Left lung (tissue), 4 donors: ENCODE measurements at regions not wholly inside any gene's neighbourhood (a gene's known extent, or its start where the extent isn't known, plus 50 kb on each side); places are given as distances from the start of the nearest gene placed in this dataset.

ENCODE experiments used
- ATAC-seq: fragments of 200-7000 bp; cut with Tn5 transposase; one replicate; pipeline ENCODE4 v1.9.1; 2020; ENCODE audit warnings: moderate library complexity
- DNase-seq, 4 donors: peaks; one replicate each; pipeline ENCODE4 v3.0.0-alpha.2; 2013 to 2020
- H3K27ac ChIP-seq, 2 donors: fragments of 200-600 bp; sonication (generic) in 1 of 2; one replicate each; pipeline versions ENCODE4 v1.5.0 to v1.8.0; 2020 to 2021
- H3K27me3 ChIP-seq, 2 donors: fragments of 200-600 bp; sonication (generic) in 1 of 2; one replicate each; pipeline versions ENCODE4 v1.5.0 to v1.8.0; 2020 to 2021
- H3K36me3 ChIP-seq, 2 donors: fragments of 200-600 bp; sonication (generic) in 1 of 2; one replicate each; pipeline versions ENCODE4 v1.5.0 to v1.8.0; 2020 to 2021
- H3K4me1 ChIP-seq, 2 donors: fragments of 200-600 bp; one replicate each; pipeline ENCODE4 v1.8.0; 2021
- H3K4me3 ChIP-seq, 2 donors: fragments of 200-600 bp; sonication (generic) in 1 of 2; one replicate each; pipeline versions ENCODE4 v1.5.0 to v1.8.0; 2020 to 2021; ENCODE audit warnings: mild to moderate bottlenecking in 1 of 2
- H3K9me3 ChIP-seq, 2 donors: fragments of 200-600 bp; sonication (generic) in 1 of 2; one replicate each; pipeline versions ENCODE4 v1.5.0 to v1.8.0; 2020 to 2021
- intact Hi-C, 2 donors: fragments of 100-400 bp; cut with DNase I; formaldehyde crosslinking; loops; one replicate each; pipeline versions ENCODE4 v1.11.2 to v1.14.2; 2022
- TF ChIP-seq, protein P1 (sequence below), 2 donors: fragments of 200-600 bp; sonication (generic) in 1 of 2; IDR thresholded peaks; one replicate each; pipeline versions ENCODE4 v1.5.0 to v1.8.0; 2021; ENCODE audit warnings: antibody characterized with exemption in 2 of 2
- donor health status: DM: no; HTN: yes; CAD: no.
- donor health status: DM: no; HTN: no; CAD: no.

GRCh38 chr3:124615896-124616543, 114.2 kb upstream of the UMPS start:
- TF ChIP-seq, protein P1, sequence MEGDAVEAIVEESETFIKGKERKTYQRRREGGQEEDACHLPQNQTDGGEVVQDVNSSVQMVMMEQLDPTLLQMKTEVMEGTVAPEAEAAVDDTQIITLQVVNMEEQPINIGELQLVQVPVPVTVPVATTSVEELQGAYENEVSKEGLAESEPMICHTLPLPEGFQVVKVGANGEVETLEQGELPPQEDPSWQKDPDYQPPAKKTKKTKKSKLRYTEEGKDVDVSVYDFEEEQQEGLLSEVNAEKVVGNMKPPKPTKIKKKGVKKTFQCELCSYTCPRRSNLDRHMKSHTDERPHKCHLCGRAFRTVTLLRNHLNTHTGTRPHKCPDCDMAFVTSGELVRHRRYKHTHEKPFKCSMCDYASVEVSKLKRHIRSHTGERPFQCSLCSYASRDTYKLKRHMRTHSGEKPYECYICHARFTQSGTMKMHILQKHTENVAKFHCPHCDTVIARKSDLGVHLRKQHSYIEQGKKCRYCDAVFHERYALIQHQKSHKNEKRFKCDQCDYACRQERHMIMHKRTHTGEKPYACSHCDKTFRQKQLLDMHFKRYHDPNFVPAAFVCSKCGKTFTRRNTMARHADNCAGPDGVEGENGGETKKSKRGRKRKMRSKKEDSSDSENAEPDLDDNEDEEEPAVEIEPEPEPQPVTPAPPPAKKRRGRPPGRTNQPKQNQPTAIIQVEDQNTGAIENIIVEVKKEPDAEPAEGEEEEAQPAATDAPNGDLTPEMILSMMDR (IDR thresholded peaks at IDR 0.05): no peak
- H3K4me1 ChIP-seq: peaks cover 3 to 13% of the 10 kb centered on the region in 2 donors
- H3K36me3 ChIP-seq: no peaks in the 10 kb centered on the region
- H3K9me3 ChIP-seq: no peaks in the 10 kb centered on the region
- H3K27me3 ChIP-seq: no peaks in the 10 kb centered on the region
- DNase-seq: no peak
- intact Hi-C loops: no loop called here
- ATAC-seq: peak; percentile 47
- no peak overlapping the region for H3K27ac ChIP-seq
- H3K4me3 ChIP-seq: no peak overlapping the region

DNA sequence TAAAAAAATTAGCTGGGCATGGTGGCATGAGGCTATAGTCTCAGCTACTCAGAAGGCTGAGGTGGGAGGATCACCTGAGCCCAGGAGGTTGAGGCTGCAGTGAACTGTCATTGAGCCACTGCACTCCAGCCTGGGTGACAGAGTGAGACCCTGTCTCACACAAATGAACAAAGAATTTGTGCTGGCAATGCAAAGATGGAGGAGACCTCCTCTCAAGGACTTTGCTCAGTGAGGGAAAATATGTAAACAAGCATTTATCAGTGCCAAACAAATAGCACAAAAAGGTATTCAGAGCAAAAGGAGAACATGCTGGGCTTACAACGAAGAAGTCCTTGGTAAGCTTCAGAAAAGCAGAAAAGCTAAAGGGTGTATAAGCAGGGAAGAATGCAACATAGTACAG, 113.1 kb upstream of the UMPS start:
- H3K4me3 ChIP-seq: no peak overlapping the region
- H3K36me3 ChIP-seq: no peaks in the 10 kb centered on the region
- TF ChIP-seq, protein P1 (IDR thresholded peaks at IDR 0.05): no peak
- intact Hi-C loops: no loop called here
- H3K27ac ChIP-seq: no peak overlapping the region
- ATAC-seq (no peak), DNase-seq (no peak)
- H3K4me1 ChIP-seq: peaks cover 3 to 15% of the 10 kb centered on the region in 2 donors
- no peaks in the 10 kb centered on the region for H3K9me3 ChIP-seq
- H3K27me3 ChIP-seq: no peaks in the 10 kb centered on the region

DNA sequence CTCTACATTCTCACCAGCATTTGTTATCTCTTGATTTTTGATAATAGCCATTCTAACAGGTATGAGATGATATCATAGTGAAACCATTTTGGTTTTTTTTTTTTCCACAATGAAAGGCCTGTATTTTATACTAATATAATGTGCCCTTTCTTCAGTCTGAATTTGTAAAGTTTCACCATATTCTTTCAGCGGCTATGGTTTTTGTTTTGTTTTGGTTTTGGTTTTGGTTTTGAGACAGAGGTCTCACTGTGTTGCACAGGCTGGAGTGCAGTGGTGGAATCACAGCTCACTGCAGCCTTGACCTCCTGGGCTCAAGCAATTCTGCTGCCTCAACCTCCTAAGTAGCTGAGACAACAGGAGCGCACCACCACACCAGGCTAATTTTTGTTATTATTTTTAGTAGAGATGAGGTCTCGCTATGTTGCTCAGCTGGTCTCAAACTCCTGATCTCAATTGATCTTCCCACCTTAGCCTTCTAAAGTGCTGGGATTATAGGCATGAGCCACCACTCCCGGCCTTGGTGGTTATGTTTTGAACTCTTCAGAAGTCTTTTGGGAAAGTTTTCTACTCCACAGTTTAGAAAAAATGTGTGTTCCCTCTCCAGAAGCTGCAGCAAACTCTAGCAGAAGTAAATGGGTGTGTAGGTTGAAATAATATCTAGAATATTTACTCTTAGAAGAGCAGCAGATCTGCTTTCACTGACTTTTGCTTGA, 110.2 kb upstream of the UMPS start:
- no peak for ATAC-seq

DNA sequence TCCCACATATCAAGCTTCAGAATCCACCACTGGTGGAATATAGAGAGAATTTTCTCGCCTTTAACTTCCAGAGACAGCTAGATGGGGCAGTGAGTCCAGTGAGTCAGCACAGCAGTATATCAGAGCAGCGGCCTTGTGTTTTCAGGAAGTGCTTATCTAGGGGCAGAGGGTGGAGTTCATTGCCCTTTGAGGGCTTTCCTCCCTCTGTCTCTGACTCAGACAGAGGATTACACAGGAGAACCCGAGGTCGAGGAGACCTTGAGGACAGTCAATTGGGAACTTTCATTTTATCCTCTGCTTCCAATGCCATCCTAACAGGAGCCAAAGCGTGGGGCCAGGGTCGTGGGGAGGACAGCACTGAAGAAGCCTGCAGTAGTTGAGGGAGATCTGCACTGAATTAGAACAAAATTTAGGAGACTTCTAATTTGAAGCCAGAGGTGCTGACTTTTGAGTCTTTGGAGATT, 109.6 kb upstream of the UMPS start:
- ATAC-seq: peak; percentile 97
- DNase-seq: peak in 1 of 4 donors; percentile 52
- H3K27me3 ChIP-seq: no peaks in the 10 kb centered on the region
- intact Hi-C loops: no loop called here
- H3K9me3 ChIP-seq: no peaks in the 10 kb centered on the region
- no peaks in the 10 kb centered on the region for H3K36me3 ChIP-seq
- H3K4me1 ChIP-seq: peaks cover 3 to 15% of the 10 kb centered on the region in 2 donors
- H3K27ac ChIP-seq: peak overlapping the region in 1 of 2 donors; percentile 51
- H3K4me3 ChIP-seq: no peak overlapping the region
- TF ChIP-seq, protein P1 (IDR thresholded peaks at IDR 0.05): no peak

More for the DNA sequence above, 110.2 kb upstream of the UMPS start:
- H3K27me3 ChIP-seq: no peaks in the 10 kb centered on the region
- H3K36me3 ChIP-seq: no peaks in the 10 kb centered on the region
- H3K27ac ChIP-seq: peak overlapping the region in 1 of 2 donors; percentile 51
- DNase-seq: no peak
- H3K4me1 ChIP-seq: peaks cover 3 to 15% of the 10 kb centered on the region in 2 donors
- intact Hi-C loops: no loop called here
- TF ChIP-seq, protein P1 (IDR thresholded peaks at IDR 0.05): no peak
- H3K4me3 ChIP-seq: no peak overlapping the region
- no peaks in the 10 kb centered on the region for H3K9me3 ChIP-seq

DNA sequence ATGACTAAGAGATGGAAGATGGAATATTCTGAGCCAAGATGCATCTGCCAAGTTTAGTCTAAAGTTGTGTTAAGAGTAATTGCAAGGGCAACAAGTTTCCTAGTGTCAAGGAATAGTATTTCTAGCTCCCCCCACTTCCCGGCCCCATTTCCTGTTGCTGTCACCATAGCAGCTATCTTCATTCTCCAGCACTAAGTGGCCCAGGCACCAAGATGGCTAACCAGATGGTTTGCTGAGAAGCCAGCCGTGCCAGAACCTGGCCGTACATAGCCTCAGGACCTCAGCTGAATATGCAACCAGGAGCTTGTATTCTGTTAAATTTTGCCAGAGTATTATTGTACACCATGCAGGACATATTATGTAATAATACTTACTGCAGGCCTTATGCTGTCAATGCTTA, 108.8 kb upstream of the UMPS start:
- DNase-seq: no peak
- Histone ChIP-seq H3K9me3 (no peaks in the 10 kb centered on the region), H3K4me1 (peaks cover 3 to 15% of the 10 kb centered on the region in 2 donors), H3K36me3 (no peaks in the 10 kb centered on the region), H3K27me3 (no peaks in the 10 kb centered on the region), H3K27ac (no peak overlapping the region), H3K4me3 (no peak overlapping the region)
- TF ChIP-seq, protein P1 (IDR thresholded peaks at IDR 0.05): no peak
- intact Hi-C loops: no loop called here
- no peak for ATAC-seq
